HepG2 (cell line): ENCODE measurements at regions not wholly inside any gene's neighbourhood (a gene's known extent, or its start where the extent isn't known, plus 50 kb on each side); places are given as distances from the start of the nearest gene placed in this dataset.

Experiments
- ATAC-seq: fragments of 200-7000 bp; cut with Tn5 transposase; 3 replicates; pipeline ENCODE4 v1.9.1; 2020; ENCODE audit warnings: mild to moderate bottlenecking, moderate library complexity
- BruUV-seq: library from RNA; stranded (reverse); fragments of 400-500 nt; replicated peaks from 2 replicates; lab custom pipeline; 2021; lab: Mats Ljungman, UMichigan
- CTCF ChIA-PET: fragments of 300-600 bp; formaldehyde crosslinking; extraction: SDS; loops from one replicate; lab custom pipeline; 2021; ENCODE audit warnings: low total read pairs, inconsistent platforms, low intra/inter-chr PET ratio; lab: Yijun Ruan, JAX
- POLR2A ChIA-PET: fragments of 350-600 bp; sonication (Branson Sonifier 250); formaldehyde crosslinking; loops from one replicate; lab custom pipeline; 2020; ENCODE audit warnings: antibody characterized with exemption, inconsistent platforms; lab: Yijun Ruan, JAX
- DNase-seq: peaks from one replicate; pipeline ENCODE4 v3.0.0-alpha.2; 2015; ENCODE audit warnings: low spot score
- FAIRE-seq: peaks from 3 replicates; lab custom pipeline; 2011; peaks lifted over from hg19 to GRCh38; lab: Jason Lieb, UNC
- H2AFZ ChIP-seq: one replicate; pipeline ENCODE4 v1.6.1; 2011; ENCODE audit warnings: low read length, inconsistent platforms
- H3K27ac ChIP-seq: fragments of 300-600 bp; 3 replicates; pipeline ENCODE4 v1.8.0; 2011; ENCODE audit warnings: mixed run types, mild to moderate bottlenecking, mixed read lengths, low read length, inconsistent platforms; ENCODE audit not compliant: insufficient read depth; ENCODE audit errors: extremely low read length
- H3K27me3 ChIP-seq, 2 experiments: fragments of 200-600 bp in 1 of 2; 2 replicates in 1 of 2; 3 replicates in 1 of 2; pipeline versions ENCODE4 v1.6.0 to v1.8.0; 2011; ENCODE audit warnings: low read length in 2 of 2, mild to moderate bottlenecking in 2 of 2, moderate library complexity in 2 of 2, inconsistent platforms in 1 of 2; ENCODE audit not compliant: insufficient read depth in 2 of 2, control insufficient read depth in 1 of 2
- H3K36me3 ChIP-seq, 2 experiments: fragments of 200-600 bp in 1 of 2; replicated peaks in 1 of 2; 2 replicates in 1 of 2; 3 replicates in 1 of 2; pipeline versions ENCODE4 v1.5.1 to v1.8.0; 2011; ENCODE audit warnings: low read length in 2 of 2, inconsistent platforms in 1 of 2; ENCODE audit not compliant: insufficient read depth in 2 of 2, control insufficient read depth in 1 of 2
- H3K4me1 ChIP-seq: 2 replicates; pipeline ENCODE4 v1.5.1; 2012; ENCODE audit warnings: low read length, inconsistent platforms; ENCODE audit not compliant: insufficient read depth
- H3K4me2 ChIP-seq: 2 replicates; pipeline ENCODE4 v1.6.0; 2011; ENCODE audit warnings: low read depth, low read length, inconsistent platforms
- H3K4me3 ChIP-seq, 3 experiments: fragments of 200-600 bp in 1 of 3; sonication (generic), shearing (Covaris generic) in 1 of 3; replicated peaks in 1 of 3; 2 replicates each; pipeline ENCODE4 v1.5.1; 2011 to 2016; ENCODE audit warnings: low read length in 3 of 3, inconsistent platforms in 2 of 3, low read depth in 2 of 3, mild to moderate bottlenecking in 2 of 3, control low read depth in 1 of 3, mixed read lengths in 1 of 3; ENCODE audit not compliant: insufficient read depth in 1 of 3
- H3K79me2 ChIP-seq: one replicate; pipeline ENCODE4 v1.6.1; 2011; ENCODE audit warnings: low read length, inconsistent platforms; ENCODE audit not compliant: insufficient read depth
- H3K9ac ChIP-seq: 2 replicates; pipeline ENCODE4 v1.6.0; 2011; ENCODE audit warnings: mild to moderate bottlenecking, low read depth, low read length, inconsistent platforms; ENCODE audit not compliant: insufficient read depth
- H3K9me3 ChIP-seq: 2 replicates; pipeline ENCODE4 v1.5.1; 2012; ENCODE audit warnings: mild to moderate bottlenecking, low read length
- H4K20me1 ChIP-seq: 2 replicates; pipeline ENCODE4 v1.6.0; 2011; ENCODE audit warnings: inconsistent platforms, mild to moderate bottlenecking, low read length, moderate library complexity; ENCODE audit not compliant: insufficient read depth
- ATF6 ChIP-seq: sonication (generic); formaldehyde crosslinking; conservative IDR thresholded peaks from 2 replicates; pipeline ENCODE4 v1.4.0; 2020; ENCODE audit warnings: missing genetic modification reagents
- CSRNP1 ChIP-seq: sonication (generic); formaldehyde crosslinking; IDR thresholded peaks from 2 replicates; pipeline ENCODE4 v1.8.1; 2023; ENCODE audit warnings: mild to moderate bottlenecking, missing genetic modification reagents
- EED ChIP-seq: sonication (generic); formaldehyde crosslinking; IDR thresholded peaks from 2 replicates; pipeline ENCODE4 v1.5.0; 2020; ENCODE audit warnings: mild to moderate bottlenecking, missing genetic modification reagents
- GATA4 ChIP-seq: sonication (generic); IDR thresholded peaks from 2 replicates; pipeline ENCODE4 v1.6.1; 2016; ENCODE audit warnings: antibody characterized with exemption, low read depth, borderline replicate concordance
- GZF1 ChIP-seq: sonication (generic); formaldehyde crosslinking; IDR thresholded peaks from 2 replicates; pipeline ENCODE4 v1.5.1; 2020; ENCODE audit warnings: mild to moderate bottlenecking, missing genetic modification reagents
- MBD4 ChIP-seq: IDR thresholded peaks from 2 replicates; pipeline ENCODE4 v1.6.1; 2012; ENCODE audit warnings: low read length, inconsistent platforms, borderline replicate concordance
- SCMH1 ChIP-seq: sonication (generic); formaldehyde crosslinking; IDR thresholded peaks from 2 replicates; pipeline ENCODE4 v1.9.0; 2021; ENCODE audit warnings: missing genetic modification reagents, mild to moderate bottlenecking, borderline replicate concordance
- SMAD1 ChIP-seq: sonication (generic); formaldehyde crosslinking; IDR thresholded peaks from 2 replicates; pipeline ENCODE4 v1.4.0; 2020; ENCODE audit warnings: missing genetic modification reagents, low read depth, mild to moderate bottlenecking, borderline replicate concordance
- TEAD3 ChIP-seq: optimal IDR thresholded peaks from 2 replicates; pipeline ENCODE3; 2016; ENCODE audit warnings: borderline replicate concordance
- ZC3H4 ChIP-seq: sonication (generic); formaldehyde crosslinking; IDR thresholded peaks from 2 replicates; pipeline ENCODE4 v1.4.0; 2020; ENCODE audit warnings: missing genetic modification reagents, borderline replicate concordance
- ZNF468 ChIP-seq: sonication (generic); formaldehyde crosslinking; IDR thresholded peaks from 2 replicates; pipeline ENCODE4 v1.8.0; 2022; ENCODE audit warnings: mild to moderate bottlenecking, moderate library complexity, missing genetic modification reagents
- ZNF512 ChIP-seq: sonication (generic); formaldehyde crosslinking; IDR thresholded peaks from 2 replicates; pipeline ENCODE4 v1.4.0; 2020; ENCODE audit warnings: mild to moderate bottlenecking, missing genetic modification reagents
- WGBS: methylation state at CpG from one replicate; pipeline ENCODE4 v1.1.6; 2017; ENCODE audit warnings: low lambda C conversion rate; 5-methylcytosine and 5-hydroxymethylcytosine counted together
- in situ Hi-C: cut with HindIII; loops from 2 replicates; pipeline ENCODE4 v1.10.0; 2017; ENCODE audit warnings: low pct_unique_long_range_greater_than_20kb; ENCODE audit not compliant: extremely low pct_ligation_motif_present
- intact Hi-C: fragments of 100-400 bp; cut with micrococcal nuclease; formaldehyde crosslinking; loops from one replicate; pipeline ENCODE4 v1.10.0; 2022; ENCODE audit not compliant: unreplicated experiment
- TF ChIP-seq, protein P1 (sequence below): sonication (generic); formaldehyde crosslinking; IDR thresholded peaks from 2 replicates; pipeline ENCODE4 v1.5.0; 2020; ENCODE audit warnings: missing genetic modification reagents, mild to moderate bottlenecking, borderline replicate concordance
- TF ChIP-seq, protein P2 (sequence below): sonication (generic); formaldehyde crosslinking; IDR thresholded peaks from 2 replicates; pipeline ENCODE4 v1.5.0; 2020; ENCODE audit warnings: mild to moderate bottlenecking, missing genetic modification reagents

GRCh38 chr10:52541006-52541473 is 227.0 kb downstream of the DKK1 start:
- ATAC-seq (no peak), FAIRE-seq (no peak), DNase-seq (no peak)
- no peak overlapping the region for H3K4me3 ChIP-seq
- ChIA-PET POLR2A (no interaction called here), CTCF (no interaction called here)
- H3K36me3 ChIP-seq = no peaks in the 10 kb centered on the region
- no TSS peak for BruUV-seq
- WGBS = 16% methylated on average over 2 of the region's 2 CpGs
- no peak overlapping the region for H2AFZ ChIP-seq
- H3K4me2 ChIP-seq = no peak overlapping the region
- no peaks in the 10 kb centered on the region for H3K9me3 ChIP-seq
- H3K27ac ChIP-seq = no peak overlapping the region
- H4K20me1 ChIP-seq = no peaks in the 10 kb centered on the region
- H3K27me3 ChIP-seq = no peaks in the 10 kb centered on the region
- H3K79me2 ChIP-seq = no peaks in the 10 kb centered on the region
- H3K9ac ChIP-seq = no peak overlapping the region
- intact Hi-C loops = no loop called here
- in situ Hi-C loops = no loop called here
- no peaks in the 10 kb centered on the region for H3K4me1 ChIP-seq
- TF ChIP-seq TEAD3 (CRISPR knock-in tag) = no peak
- TF ChIP-seq GATA4 = no peak
- TF ChIP-seq ZNF468 (CRISPR knock-in tag) = no peak
- TF ChIP-seq ZNF512 (CRISPR knock-in tag) = no peak
- no peak for TF ChIP-seq SCMH1
- no peak for TF ChIP-seq CSRNP1
- TF ChIP-seq SMAD1 (CRISPR knock-in tag) = no peak
- no peak for TF ChIP-seq GZF1 (CRISPR knock-in tag)
- no peak for TF ChIP-seq ZC3H4
- TF ChIP-seq, protein P1, sequence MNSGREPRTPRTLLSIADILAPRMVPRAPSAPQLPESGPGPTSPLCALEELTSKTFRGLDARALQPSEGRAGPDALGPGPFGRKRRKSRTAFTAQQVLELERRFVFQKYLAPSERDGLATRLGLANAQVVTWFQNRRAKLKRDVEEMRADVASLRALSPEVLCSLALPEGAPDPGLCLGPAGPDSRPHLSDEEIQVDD (CRISPR knock-in tag) = no peak
- no peak for TF ChIP-seq ATF6 (CRISPR knock-in tag)
- no peak for TF ChIP-seq MBD4
- TF ChIP-seq, protein P2, sequence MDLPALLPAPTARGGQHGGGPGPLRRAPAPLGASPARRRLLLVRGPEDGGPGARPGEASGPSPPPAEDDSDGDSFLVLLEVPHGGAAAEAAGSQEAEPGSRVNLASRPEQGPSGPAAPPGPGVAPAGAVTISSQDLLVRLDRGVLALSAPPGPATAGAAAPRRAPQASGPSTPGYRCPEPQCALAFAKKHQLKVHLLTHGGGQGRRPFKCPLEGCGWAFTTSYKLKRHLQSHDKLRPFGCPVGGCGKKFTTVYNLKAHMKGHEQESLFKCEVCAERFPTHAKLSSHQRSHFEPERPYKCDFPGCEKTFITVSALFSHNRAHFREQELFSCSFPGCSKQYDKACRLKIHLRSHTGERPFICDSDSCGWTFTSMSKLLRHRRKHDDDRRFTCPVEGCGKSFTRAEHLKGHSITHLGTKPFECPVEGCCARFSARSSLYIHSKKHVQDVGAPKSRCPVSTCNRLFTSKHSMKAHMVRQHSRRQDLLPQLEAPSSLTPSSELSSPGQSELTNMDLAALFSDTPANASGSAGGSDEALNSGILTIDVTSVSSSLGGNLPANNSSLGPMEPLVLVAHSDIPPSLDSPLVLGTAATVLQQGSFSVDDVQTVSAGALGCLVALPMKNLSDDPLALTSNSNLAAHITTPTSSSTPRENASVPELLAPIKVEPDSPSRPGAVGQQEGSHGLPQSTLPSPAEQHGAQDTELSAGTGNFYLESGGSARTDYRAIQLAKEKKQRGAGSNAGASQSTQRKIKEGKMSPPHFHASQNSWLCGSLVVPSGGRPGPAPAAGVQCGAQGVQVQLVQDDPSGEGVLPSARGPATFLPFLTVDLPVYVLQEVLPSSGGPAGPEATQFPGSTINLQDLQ (CRISPR knock-in tag) = no peak
- no peak for TF ChIP-seq EED (CRISPR knock-in tag)
